ENCODE measurements at regions not wholly inside any gene's neighbourhood (a gene's known extent, or its start where the extent isn't known, plus 50 kb on each side); places are given as distances from the start of the nearest gene placed in this dataset.

DNA sequence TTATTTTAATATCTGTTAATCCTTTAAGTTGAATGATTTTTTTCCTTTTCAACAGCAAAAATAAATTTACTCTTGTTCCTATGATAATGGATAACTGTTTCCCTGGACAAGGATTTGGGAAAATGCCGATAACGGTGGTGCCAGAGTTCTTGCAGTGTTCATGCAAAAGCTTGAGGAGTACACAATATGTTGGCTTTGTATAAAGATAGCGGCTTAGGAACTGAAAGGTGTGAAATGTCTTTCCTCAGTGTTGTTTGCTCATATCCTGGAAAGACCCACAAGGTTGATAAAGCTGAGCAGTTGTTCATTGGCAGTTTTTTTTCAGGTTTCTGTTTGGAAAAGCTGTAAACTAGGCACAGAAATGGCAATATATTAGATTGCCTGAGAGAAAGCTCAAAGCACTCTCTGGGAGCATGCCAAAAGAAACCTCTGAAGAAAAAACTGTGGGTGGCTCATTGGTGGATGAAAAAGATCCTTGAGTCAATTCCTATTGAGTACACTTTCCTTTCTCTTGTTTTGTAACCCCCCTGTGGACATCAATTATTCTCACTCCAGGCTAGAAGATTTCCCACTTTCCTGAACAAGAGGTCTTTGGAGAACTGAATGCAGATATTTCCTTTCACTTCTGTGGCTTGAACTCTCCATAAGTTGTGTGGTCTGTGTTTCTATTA, 117.2 kb upstream of the RGMB start:
- TF ChIP-seq, protein P1, sequence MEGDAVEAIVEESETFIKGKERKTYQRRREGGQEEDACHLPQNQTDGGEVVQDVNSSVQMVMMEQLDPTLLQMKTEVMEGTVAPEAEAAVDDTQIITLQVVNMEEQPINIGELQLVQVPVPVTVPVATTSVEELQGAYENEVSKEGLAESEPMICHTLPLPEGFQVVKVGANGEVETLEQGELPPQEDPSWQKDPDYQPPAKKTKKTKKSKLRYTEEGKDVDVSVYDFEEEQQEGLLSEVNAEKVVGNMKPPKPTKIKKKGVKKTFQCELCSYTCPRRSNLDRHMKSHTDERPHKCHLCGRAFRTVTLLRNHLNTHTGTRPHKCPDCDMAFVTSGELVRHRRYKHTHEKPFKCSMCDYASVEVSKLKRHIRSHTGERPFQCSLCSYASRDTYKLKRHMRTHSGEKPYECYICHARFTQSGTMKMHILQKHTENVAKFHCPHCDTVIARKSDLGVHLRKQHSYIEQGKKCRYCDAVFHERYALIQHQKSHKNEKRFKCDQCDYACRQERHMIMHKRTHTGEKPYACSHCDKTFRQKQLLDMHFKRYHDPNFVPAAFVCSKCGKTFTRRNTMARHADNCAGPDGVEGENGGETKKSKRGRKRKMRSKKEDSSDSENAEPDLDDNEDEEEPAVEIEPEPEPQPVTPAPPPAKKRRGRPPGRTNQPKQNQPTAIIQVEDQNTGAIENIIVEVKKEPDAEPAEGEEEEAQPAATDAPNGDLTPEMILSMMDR (conservative IDR thresholded peaks at IDR 0.05; ENCODE audit: low read depth, low read length), result no peak
- no peak overlapping the region for H3K4me3 ChIP-seq (ENCODE audit: low read length)
- DNase-seq (ENCODE audit: low read depth), result no peak

DNA sequence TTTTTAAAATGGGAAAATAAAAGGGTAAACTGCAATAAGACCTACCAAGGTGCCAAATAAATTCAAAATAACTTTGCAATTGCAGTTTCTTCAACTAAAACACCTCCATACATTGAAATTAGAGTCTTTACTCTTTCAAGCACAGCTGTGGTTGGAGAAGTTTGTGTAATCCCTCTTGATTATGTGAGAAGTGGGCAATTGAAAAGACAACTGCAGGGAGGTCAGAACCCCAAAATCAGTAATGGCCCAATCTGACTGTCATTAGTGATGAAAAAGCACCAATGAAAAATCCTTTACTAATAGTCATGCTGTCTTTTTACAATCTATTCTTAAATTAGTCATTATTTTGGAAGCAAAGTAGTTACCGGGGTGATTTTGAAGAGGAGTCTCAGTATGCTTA, 116.7 kb upstream of the RGMB start:
- TF ChIP-seq, protein P1 (conservative IDR thresholded peaks at IDR 0.05; ENCODE audit: low read depth, low read length), result no peak
- no peak for DNase-seq (ENCODE audit: low read depth)
- no peak overlapping the region for H3K4me3 ChIP-seq (ENCODE audit: low read length)

DNA sequence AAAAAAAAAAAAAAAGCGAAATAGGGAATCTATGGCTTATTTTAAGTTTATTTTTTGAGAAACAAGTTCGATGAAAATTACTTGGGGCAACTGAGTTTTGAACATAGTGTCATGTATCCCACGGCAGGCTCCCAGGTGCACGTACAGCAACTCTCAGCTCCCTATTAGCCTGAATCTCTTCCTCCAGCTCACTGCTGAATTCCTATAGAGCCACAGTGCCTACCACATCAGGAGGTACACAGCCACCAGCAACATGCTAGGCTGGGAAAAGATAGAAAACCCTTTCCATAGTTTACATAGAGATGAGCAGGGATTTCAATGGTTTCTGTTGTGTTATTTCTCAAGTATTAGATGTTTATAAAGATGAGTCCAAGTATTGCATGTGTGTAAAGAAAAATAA, 115.9 kb upstream of the RGMB start:
- DNase-seq (ENCODE audit: low read depth), result no peak
- no peak overlapping the region for H3K4me3 ChIP-seq (ENCODE audit: low read length)
- TF ChIP-seq, protein P1 (conservative IDR thresholded peaks at IDR 0.05; ENCODE audit: low read depth, low read length), result no peak

DNA sequence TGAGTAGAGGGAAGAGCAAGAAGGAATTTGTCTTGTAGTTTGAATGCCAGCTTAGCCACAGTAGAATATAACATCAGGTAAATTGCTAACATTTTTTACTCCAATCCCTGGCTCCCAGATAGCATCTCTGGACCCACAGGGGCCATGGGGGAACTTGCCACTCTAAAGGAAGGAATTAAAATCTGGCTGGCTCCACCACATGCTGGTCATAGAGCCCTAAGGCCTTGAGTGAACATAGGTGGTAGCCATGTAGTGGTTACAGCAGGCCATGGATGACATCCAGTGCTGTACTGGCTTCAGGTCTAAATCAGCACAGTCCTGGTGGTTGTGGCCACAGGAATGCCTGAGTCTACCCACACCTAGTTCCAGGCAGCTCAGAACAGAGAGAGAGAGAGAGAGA, 109.9 kb upstream of the RGMB start:
- TF ChIP-seq, protein P1 (conservative IDR thresholded peaks at IDR 0.05; ENCODE audit: low read depth, low read length), result no peak
- H3K4me3 ChIP-seq (ENCODE audit: low read length), result no peak overlapping the region
- DNase-seq (ENCODE audit: low read depth), result no peak

DNA sequence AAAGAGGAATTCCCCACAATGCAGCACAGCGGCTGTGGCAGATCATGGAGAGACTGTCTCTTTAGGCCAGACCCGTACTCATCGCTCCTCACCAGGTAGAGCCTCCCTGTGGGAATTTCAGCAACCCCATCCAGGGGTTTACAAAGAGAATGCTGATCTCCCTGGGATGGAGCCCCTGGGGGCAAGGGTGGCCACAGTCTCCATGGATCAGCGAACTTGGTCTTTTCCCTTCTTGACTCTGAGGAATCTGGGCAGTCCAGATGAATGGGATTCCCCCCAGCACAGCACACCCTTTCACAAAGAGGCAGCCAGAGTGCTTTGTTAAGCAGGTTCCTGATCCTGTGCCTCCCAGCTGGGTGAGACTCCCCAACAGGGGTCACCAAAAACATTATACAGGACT, 108.7 kb upstream of the RGMB start:
- no peak for DNase-seq (ENCODE audit: low read depth)

DNA sequence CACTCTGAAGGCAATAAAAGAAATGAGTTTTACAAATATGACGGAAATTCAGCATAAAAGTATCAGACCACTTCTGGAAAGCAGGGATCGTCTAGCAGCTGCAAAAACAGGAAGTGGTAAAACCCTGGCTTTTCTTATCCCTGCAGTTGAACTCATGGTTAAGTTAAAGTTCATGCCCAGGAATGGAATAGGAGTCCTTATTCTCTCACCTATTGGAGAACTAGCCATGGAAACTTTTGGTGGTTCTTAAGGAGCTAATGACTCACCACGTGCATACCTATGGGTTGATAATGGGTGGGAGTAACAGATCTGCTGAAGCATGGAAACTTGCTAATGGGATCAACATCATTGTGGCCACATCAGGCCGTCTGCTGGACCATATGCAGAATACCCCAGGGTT, 93.5 kb upstream of the RGMB start:
- DNase-seq (ENCODE audit: low read depth), result no peak
- H3K4me3 ChIP-seq (ENCODE audit: low read length), result no peak overlapping the region
- TF ChIP-seq, protein P1 (conservative IDR thresholded peaks at IDR 0.05; ENCODE audit: low read depth, low read length), result no peak

More for the DNA sequence above, 108.7 kb upstream of the RGMB start:
- TF ChIP-seq, protein P1 (conservative IDR thresholded peaks at IDR 0.05; ENCODE audit: low read depth, low read length), result no peak
- no peak overlapping the region for H3K4me3 ChIP-seq (ENCODE audit: low read length)

DNA sequence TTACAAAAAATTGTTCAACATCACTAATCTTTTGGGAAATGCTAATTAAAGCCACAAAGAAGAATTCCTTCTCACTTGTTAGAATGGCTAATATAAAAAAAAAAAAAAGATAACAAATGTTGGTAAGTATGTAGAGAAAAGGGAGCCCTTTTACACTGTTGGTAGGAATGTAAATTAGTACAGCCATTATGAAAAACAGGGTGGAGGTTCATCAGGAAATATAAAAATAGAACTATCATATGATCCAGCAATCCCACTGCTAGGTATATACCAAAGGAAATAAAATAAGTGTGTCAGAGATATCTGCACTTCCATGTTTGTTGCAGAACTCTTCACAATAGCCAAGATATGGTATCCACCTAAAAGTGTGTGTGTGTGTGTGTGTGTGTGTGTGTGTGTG, 83.5 kb upstream of the RGMB start:
- no peak overlapping the region for H3K4me3 ChIP-seq (ENCODE audit: low read length)
- DNase-seq (ENCODE audit: low read depth), result no peak
- TF ChIP-seq, protein P1 (conservative IDR thresholded peaks at IDR 0.05; ENCODE audit: low read depth, low read length), result no peak

Data from retinal pigment epithelial cell (primary cell).